ENCODE measurements at regions not wholly inside any gene's neighbourhood (a gene's known extent, or its start where the extent isn't known, plus 50 kb on each side); places are given as distances from the start of the nearest gene placed in this dataset.

DNA sequence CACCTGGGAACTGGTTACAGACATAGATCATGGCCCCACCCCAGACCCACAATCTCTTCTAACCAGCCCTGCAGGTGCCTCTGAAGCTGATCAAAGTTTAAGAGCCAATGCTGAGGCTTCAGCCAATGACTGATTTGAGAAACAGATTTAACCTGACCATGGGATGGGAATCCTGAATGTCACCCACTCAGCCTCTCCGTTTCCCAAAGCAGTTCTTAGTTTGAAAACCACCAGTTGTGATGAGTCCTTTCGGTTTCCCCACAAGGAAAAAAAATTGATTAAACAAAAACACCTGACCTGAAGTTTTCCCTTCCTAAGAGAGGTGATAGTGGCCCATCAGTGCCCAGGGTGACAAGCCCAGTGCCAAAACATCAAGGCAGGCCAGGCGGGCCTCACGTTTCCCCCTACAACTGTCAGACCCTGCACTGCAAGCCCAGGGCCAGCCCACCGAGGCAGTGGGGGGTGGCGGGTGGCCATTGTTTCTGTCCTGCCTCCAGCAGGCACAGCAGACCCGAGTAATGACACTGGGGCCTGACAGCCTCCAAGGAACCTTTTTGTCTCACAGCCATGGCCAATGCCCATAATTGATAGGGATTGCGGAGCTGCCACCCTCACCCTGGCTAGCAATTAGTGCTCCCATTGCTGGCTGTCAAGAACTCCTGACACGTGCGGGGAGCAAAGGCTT, 75.4 kb upstream of the ZMIZ1 start:
- TF ChIP-seq, protein P1, sequence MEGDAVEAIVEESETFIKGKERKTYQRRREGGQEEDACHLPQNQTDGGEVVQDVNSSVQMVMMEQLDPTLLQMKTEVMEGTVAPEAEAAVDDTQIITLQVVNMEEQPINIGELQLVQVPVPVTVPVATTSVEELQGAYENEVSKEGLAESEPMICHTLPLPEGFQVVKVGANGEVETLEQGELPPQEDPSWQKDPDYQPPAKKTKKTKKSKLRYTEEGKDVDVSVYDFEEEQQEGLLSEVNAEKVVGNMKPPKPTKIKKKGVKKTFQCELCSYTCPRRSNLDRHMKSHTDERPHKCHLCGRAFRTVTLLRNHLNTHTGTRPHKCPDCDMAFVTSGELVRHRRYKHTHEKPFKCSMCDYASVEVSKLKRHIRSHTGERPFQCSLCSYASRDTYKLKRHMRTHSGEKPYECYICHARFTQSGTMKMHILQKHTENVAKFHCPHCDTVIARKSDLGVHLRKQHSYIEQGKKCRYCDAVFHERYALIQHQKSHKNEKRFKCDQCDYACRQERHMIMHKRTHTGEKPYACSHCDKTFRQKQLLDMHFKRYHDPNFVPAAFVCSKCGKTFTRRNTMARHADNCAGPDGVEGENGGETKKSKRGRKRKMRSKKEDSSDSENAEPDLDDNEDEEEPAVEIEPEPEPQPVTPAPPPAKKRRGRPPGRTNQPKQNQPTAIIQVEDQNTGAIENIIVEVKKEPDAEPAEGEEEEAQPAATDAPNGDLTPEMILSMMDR (IDR thresholded peaks at IDR 0.05) = no peak
- TF ChIP-seq POLR2A (IDR thresholded peaks at IDR 0.05) (no peak), EP300 (IDR thresholded peaks at IDR 0.05) (no peak)
